ENCODE measurements at regions not wholly inside any gene's neighbourhood (a gene's known extent, or its start where the extent isn't known, plus 50 kb on each side); places are given as distances from the start of the nearest gene placed in this dataset.
A peak's percentile ranks its signal among the peaks of the same experiment; 100 is the strongest.

GRCh38 chr7:155215576-155216325 lies 81.9 kb upstream of the INSIG1 start:
- H3K9me3 Mint-ChIP-seq, result no peaks in the 10 kb centered on the region
- no peaks in the 10 kb centered on the region for H3K36me3 Mint-ChIP-seq
- no peak for TF ChIP-seq CTCF (IDR thresholded peaks at IDR 0.05; ENCODE audit: unreplicated experiment)
- peaks cover 3% of the 10 kb centered on the region for H3K27me3 Mint-ChIP-seq (ENCODE audit: low read depth)
- H3K4me3 Mint-ChIP-seq, result peak overlapping the region; percentile 73
- H3K4me1 Mint-ChIP-seq, result peaks cover 38% of the 10 kb centered on the region
- peak overlapping the region; percentile 97 for H3K27ac Mint-ChIP-seq
- DNase-seq (ENCODE audit: low spot score in 2 of 2, unreplicated experiment in 2 of 2), result no peak

GRCh38 chr7:155216475-155217272 lies 81.0 kb upstream of the INSIG1 start:
- Mint-ChIP-seq H3K4me3 (no peak overlapping the region), H3K27ac (no peak overlapping the region), H3K36me3 (no peaks in the 10 kb centered on the region), H3K27me3 (ENCODE audit: low read depth) (peaks cover 3% of the 10 kb centered on the region), H3K9me3 (no peaks in the 10 kb centered on the region), H3K4me1 (peaks cover 44% of the 10 kb centered on the region)
- TF ChIP-seq CTCF (IDR thresholded peaks at IDR 0.05; ENCODE audit: unreplicated experiment), result no peak
- DNase-seq (ENCODE audit: low spot score in 2 of 2, unreplicated experiment in 2 of 2), result no peak

- Mint-ChIP-seq H3K36me3 (no peaks in the 10 kb centered on the region), H3K27ac (no peak overlapping the region), H3K4me3 (no peak overlapping the region), H3K9me3 (no peaks in the 10 kb centered on the region), H3K4me1 (peaks cover 49% of the 10 kb centered on the region), H3K27me3 (ENCODE audit: low read depth) (peaks cover 3% of the 10 kb centered on the region)
- DNase-seq (ENCODE audit: low spot score in 2 of 2, unreplicated experiment in 2 of 2), result no peak
- no peak for TF ChIP-seq CTCF (IDR thresholded peaks at IDR 0.05; ENCODE audit: unreplicated experiment)
Measured at GRCh38 chr7:155217634-155218033, 80.0 kb upstream of the INSIG1 start.

- H3K36me3 Mint-ChIP-seq, result no peaks in the 10 kb centered on the region
- DNase-seq (ENCODE audit: low spot score in 2 of 2, unreplicated experiment in 2 of 2), result no peak
- H3K27ac Mint-ChIP-seq, result no peak overlapping the region
- no peak for TF ChIP-seq CTCF (IDR thresholded peaks at IDR 0.05; ENCODE audit: unreplicated experiment)
- H3K27me3 Mint-ChIP-seq (ENCODE audit: low read depth), result peaks cover 3% of the 10 kb centered on the region
- no peak overlapping the region for H3K4me3 Mint-ChIP-seq
- peaks cover 53% of the 10 kb centered on the region for H3K4me1 Mint-ChIP-seq
- no peaks in the 10 kb centered on the region for H3K9me3 Mint-ChIP-seq
Measured at GRCh38 chr7:155218276-155219153, 79.2 kb upstream of the INSIG1 start.

- no peaks in the 10 kb centered on the region for H3K36me3 Mint-ChIP-seq
- peaks cover 3% of the 10 kb centered on the region for H3K27me3 Mint-ChIP-seq (ENCODE audit: low read depth)
- no peak overlapping the region for H3K27ac Mint-ChIP-seq
Measured at GRCh38 chr7:155219154-155219531, 78.5 kb upstream of the INSIG1 start.

More at GRCh38 chr7:155219154-155219531, 78.5 kb upstream of the INSIG1 start:
- TF ChIP-seq CTCF (IDR thresholded peaks at IDR 0.05; ENCODE audit: unreplicated experiment), result no peak
- no peaks in the 10 kb centered on the region for H3K9me3 Mint-ChIP-seq
- DNase-seq (ENCODE audit: low spot score in 2 of 2, unreplicated experiment in 2 of 2), result no peak
- H3K4me1 Mint-ChIP-seq, result peaks cover 53% of the 10 kb centered on the region
- H3K4me3 Mint-ChIP-seq, result no peak overlapping the region
